HepG2 (cell line): ENCODE measurements at regions not wholly inside any gene's neighbourhood (a gene's known extent, or its start where the extent isn't known, plus 50 kb on each side); places are given as distances from the start of the nearest gene placed in this dataset.

ENCODE experiments used
- HOXA7 ChIP-seq: sonication (generic); formaldehyde crosslinking; IDR thresholded peaks from 2 replicates; pipeline ENCODE4 v1.8.1; 2022; ENCODE audit warnings: mild to moderate bottlenecking, missing genetic modification reagents, moderate library complexity
- TBX2 ChIP-seq: sonication (generic); formaldehyde crosslinking; IDR thresholded peaks from 2 replicates; pipeline ENCODE4 v1.5.0; 2020; ENCODE audit warnings: missing genetic modification reagents, mild to moderate bottlenecking, borderline replicate concordance
- ZNF737 ChIP-seq: sonication (generic); formaldehyde crosslinking; IDR thresholded peaks from 2 replicates; pipeline ENCODE4 v1.5.0; 2020; ENCODE audit warnings: missing genetic modification reagents, mild to moderate bottlenecking, borderline replicate concordance
- TF ChIP-seq, protein P1 (sequence below): sonication (generic); formaldehyde crosslinking; IDR thresholded peaks from 2 replicates; pipeline ENCODE4 v1.4.0; 2020; ENCODE audit warnings: mild to moderate bottlenecking, missing genetic modification reagents, borderline replicate concordance
- TF ChIP-seq, protein P2 (sequence below): sonication (generic); formaldehyde crosslinking; IDR thresholded peaks from 2 replicates; pipeline ENCODE4 v1.5.0; 2020; ENCODE audit warnings: missing genetic modification reagents
- TF ChIP-seq, protein P3 (sequence below): sonication (generic); formaldehyde crosslinking; IDR thresholded peaks from 2 replicates; pipeline ENCODE4 v1.4.0; 2020; ENCODE audit warnings: missing genetic modification reagents, mild to moderate bottlenecking, borderline replicate concordance

DNA sequence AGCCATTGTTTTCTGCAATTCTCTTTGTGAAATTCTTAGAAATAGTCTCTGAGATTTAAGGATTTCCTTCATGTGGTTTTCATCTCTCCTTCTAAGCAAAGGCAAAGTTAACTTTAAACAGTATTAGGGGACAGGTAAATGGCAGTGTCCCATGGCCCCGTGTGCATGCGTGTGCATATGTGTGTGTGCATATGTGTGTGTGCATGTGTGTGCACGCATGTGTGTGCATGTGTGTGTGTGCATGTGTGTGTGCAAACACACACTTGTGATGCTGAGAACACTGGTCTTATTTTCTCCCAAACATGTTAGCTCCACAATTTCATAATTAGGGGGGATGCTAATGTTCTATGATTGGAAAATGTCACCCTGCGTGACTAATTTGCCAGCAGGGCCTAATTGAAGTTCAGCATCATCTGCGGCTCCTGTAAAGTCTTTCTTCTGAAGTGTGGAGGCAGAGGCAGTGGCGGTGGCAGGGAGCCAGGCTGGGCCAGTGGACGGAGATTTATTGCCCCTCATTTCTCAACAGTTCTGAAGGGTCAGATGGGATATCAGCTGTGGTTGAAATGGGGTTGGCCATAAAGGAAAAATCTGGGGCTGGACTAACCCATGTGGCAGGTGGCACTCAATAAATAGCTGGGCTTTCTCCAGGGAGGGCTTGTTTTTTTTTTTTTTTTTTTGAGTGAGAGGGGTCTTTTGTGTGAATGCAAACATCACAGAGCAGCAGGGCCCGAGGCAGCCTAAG, 289.3 kb upstream of the PODXL start (continued):
- TF ChIP-seq, protein P1, sequence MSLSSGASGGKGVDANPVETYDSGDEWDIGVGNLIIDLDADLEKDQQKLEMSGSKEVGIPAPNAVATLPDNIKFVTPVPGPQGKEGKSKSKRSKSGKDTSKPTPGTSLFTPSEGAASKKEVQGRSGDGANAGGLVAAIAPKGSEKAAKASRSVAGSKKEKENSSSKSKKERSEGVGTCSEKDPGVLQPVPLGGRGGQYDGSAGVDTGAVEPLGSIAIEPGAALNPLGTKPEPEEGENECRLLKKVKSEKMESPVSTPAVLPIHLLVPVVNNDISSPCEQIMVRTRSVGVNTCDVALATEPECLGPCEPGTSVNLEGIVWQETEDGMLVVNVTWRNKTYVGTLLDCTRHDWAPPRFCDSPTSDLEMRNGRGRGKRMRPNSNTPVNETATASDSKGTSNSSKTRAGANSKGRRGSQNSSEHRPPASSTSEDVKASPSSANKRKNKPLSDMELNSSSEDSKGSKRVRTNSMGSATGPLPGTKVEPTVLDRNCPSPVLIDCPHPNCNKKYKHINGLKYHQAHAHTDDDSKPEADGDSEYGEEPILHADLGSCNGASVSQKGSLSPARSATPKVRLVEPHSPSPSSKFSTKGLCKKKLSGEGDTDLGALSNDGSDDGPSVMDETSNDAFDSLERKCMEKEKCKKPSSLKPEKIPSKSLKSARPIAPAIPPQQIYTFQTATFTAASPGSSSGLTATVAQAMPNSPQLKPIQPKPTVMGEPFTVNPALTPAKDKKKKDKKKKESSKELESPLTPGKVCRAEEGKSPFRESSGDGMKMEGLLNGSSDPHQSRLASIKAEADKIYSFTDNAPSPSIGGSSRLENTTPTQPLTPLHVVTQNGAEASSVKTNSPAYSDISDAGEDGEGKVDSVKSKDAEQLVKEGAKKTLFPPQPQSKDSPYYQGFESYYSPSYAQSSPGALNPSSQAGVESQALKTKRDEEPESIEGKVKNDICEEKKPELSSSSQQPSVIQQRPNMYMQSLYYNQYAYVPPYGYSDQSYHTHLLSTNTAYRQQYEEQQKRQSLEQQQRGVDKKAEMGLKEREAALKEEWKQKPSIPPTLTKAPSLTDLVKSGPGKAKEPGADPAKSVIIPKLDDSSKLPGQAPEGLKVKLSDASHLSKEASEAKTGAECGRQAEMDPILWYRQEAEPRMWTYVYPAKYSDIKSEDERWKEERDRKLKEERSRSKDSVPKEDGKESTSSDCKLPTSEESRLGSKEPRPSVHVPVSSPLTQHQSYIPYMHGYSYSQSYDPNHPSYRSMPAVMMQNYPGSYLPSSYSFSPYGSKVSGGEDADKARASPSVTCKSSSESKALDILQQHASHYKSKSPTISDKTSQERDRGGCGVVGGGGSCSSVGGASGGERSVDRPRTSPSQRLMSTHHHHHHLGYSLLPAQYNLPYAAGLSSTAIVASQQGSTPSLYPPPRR (CRISPR knock-in tag), result no peak
- TF ChIP-seq, protein P2, sequence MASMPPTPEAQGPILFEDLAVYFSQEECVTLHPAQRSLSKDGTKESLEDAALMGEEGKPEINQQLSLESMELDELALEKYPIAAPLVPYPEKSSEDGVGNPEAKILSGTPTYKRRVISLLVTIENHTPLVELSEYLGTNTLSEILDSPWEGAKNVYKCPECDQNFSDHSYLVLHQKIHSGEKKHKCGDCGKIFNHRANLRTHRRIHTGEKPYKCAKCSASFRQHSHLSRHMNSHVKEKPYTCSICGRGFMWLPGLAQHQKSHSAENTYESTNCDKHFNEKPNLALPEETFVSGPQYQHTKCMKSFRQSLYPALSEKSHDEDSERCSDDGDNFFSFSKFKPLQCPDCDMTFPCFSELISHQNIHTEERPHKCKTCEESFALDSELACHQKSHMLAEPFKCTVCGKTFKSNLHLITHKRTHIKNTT (CRISPR knock-in tag), result no peak
- TF ChIP-seq, protein P3, sequence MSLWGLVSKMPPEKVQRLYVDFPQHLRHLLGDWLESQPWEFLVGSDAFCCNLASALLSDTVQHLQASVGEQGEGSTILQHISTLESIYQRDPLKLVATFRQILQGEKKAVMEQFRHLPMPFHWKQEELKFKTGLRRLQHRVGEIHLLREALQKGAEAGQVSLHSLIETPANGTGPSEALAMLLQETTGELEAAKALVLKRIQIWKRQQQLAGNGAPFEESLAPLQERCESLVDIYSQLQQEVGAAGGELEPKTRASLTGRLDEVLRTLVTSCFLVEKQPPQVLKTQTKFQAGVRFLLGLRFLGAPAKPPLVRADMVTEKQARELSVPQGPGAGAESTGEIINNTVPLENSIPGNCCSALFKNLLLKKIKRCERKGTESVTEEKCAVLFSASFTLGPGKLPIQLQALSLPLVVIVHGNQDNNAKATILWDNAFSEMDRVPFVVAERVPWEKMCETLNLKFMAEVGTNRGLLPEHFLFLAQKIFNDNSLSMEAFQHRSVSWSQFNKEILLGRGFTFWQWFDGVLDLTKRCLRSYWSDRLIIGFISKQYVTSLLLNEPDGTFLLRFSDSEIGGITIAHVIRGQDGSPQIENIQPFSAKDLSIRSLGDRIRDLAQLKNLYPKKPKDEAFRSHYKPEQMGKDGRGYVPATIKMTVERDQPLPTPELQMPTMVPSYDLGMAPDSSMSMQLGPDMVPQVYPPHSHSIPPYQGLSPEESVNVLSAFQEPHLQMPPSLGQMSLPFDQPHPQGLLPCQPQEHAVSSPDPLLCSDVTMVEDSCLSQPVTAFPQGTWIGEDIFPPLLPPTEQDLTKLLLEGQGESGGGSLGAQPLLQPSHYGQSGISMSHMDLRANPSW (CRISPR knock-in tag), result no peak
- TF ChIP-seq HOXA7 (CRISPR knock-in tag) (no peak), ZNF737 (CRISPR knock-in tag) (no peak), TBX2 (no peak)
